ENCODE measurements at regions not wholly inside any gene's neighbourhood (a gene's known extent, or its start where the extent isn't known, plus 50 kb on each side); places are given as distances from the start of the nearest gene placed in this dataset.
"Not testable (repeated sequence)": the region's sequence is repeated elsewhere in the genome, so short reads cannot be mapped to it uniquely, and the experiment has no call there.

GRCh38 chr13:50466456-50466855 lies 377.0 kb downstream of the DLEU7 start:
- DNase-seq (ENCODE audit: extremely low spot score in 2 of 2): no peak
- no peaks in the 10 kb centered on the region for H3K27me3 ChIP-seq
- H3K9me3 ChIP-seq: no peaks in the 10 kb centered on the region
- peaks cover 6% of the 10 kb centered on the region for H3K4me1 ChIP-seq
- no peak overlapping the region for H3K27ac ChIP-seq
- TF ChIP-seq POLR2AphosphoS5 (IDR thresholded peaks at IDR 0.05; ENCODE audit: insufficient read depth in 1 of 2, low read depth in 1 of 2): no peak
- H3K36me3 ChIP-seq: no peaks in the 10 kb centered on the region
- H3K4me3 ChIP-seq: no peak overlapping the region
- intact Hi-C loops (cut with DNase I): no loop called here

DNA sequence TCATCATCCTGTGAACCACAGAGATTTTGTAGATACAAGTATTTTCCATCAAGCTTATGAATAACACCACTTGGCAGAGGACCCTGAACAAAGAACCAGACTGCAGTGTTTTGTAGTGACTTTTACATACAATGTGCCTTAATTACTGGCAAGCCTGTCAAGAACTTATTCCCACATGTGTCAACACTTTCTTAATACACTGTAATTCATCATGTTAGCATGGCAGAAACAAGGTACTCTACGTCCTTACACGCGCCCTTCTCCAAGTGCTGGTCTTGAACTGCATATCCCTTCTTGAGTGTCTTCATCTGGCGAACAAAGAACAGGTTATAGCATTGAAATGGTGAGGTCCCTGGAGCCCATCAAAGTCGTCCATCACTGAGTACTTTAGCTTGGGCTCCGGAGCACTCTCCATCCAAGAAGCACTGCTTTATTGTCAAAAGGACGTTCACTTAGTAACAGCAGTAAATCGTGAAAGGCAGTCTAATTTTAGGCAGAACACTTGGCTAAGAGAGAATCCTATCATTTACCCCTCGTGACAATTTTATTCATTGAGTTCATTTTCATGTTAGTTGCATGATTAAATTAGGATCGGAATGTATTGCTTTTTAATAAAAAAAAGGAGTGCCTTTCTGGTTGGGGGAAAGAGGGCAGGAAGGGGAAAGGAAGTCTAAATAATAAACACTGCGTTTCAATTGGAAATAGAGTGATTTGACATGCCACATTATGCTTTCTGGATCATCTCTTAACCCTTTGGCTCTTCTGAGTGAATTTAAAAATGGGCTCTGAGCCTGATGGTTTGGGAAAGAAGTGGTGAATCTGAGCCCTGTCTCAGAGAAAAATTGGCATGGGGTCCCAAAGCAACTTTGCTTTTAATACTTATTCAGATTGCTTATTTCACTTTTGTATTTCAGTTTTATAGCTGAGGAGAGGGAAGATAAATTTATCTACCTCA lies 376.1 kb downstream of the DLEU7 start:
- Histone ChIP-seq H3K36me3 (no peaks in the 10 kb centered on the region), H3K9me3 (no peaks in the 10 kb centered on the region), H3K4me1 (peaks cover 6% of the 10 kb centered on the region), H3K4me3 (no peak overlapping the region), H3K27me3 (no peaks in the 10 kb centered on the region), H3K27ac (no peak overlapping the region)
- TF ChIP-seq CTCF (IDR thresholded peaks at IDR 0.05) (no peak), POLR2AphosphoS5 (IDR thresholded peaks at IDR 0.05; ENCODE audit: insufficient read depth in 1 of 2, low read depth in 1 of 2) (no peak), POLR2A (IDR thresholded peaks at IDR 0.05) (no peak)
- no peak for DNase-seq (ENCODE audit: extremely low spot score in 2 of 2)
- intact Hi-C loops (cut with DNase I): no loop called here

DNA sequence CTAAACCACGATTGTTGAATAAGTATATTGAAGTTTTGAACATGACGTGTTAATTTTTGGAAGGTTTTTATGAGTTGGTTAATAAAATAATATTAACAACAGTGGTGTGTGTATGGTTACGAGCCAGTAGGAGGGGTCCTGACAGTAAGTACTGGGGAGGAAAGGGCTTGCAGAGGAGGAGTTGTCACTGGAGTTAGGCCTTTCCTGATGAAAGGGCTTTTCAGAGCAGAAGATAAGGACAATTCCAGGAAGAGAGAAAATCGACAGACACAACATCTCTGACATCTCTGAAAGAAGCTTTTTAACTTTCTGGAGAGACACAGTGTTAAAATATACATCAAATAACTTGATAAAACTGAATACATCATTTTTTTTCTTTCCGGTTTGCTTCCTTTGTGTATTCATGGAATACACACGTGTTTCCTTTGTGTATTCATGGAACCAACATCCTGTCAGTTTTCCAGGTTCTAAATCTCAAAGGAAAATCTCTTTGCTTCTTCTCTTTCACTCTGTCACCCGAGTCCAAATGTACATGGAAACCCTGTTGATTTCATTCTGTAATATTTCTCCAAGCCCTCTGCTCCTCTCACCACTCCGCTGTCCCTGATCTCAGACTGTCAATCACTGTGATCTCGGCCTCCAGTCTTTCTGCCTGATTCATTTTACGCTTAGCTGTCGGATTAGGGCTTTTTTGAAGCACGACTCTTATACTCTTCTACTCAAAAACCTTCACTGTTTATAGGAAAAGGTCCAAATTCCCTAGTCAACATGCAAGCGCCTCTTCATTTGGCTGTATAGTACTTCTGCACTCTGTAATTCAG lies 374.4 kb downstream of the DLEU7 start:
- Histone ChIP-seq H3K4me1 (peaks cover 6% of the 10 kb centered on the region), H3K4me3 (no peak overlapping the region), H3K9me3 (no peaks in the 10 kb centered on the region), H3K27ac (no peak overlapping the region), H3K27me3 (no peaks in the 10 kb centered on the region), H3K36me3 (no peaks in the 10 kb centered on the region)
- DNase-seq (ENCODE audit: extremely low spot score in 2 of 2): no peak
- no peak for TF ChIP-seq POLR2A (IDR thresholded peaks at IDR 0.05)
- TF ChIP-seq CTCF (IDR thresholded peaks at IDR 0.05): no peak
- TF ChIP-seq POLR2AphosphoS5 (IDR thresholded peaks at IDR 0.05; ENCODE audit: insufficient read depth in 1 of 2, low read depth in 1 of 2): no peak
- intact Hi-C loops (cut with DNase I): no loop called here

DNA sequence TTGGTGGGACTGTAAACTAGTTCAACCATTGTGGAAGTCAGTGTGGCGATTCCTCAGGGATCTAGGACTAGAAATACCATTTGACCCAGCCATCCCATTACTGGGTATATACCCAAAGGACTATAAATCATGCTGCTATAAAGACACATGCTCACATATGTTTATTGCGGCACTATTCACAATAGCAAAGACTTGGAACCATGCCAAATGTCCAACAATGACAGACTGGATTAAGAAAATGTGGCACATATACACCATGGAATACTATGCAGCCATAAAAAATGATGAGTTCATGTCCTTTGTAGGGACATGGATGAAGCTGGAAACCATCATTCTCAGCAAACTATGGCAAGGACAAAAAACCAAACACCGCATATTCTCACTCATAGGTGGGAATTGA lies 370.4 kb downstream of the DLEU7 start:
- H3K4me3 ChIP-seq; H3K36me3 ChIP-seq; intact Hi-C loops (cut with DNase I); H3K27me3 ChIP-seq; DNase-seq (ENCODE audit: extremely low spot score in 2 of 2); H3K27ac ChIP-seq; H3K4me1 ChIP-seq; H3K9me3 ChIP-seq: not testable (repeated sequence)

- intact Hi-C loops (cut with DNase I): no loop called here
- H3K27me3 ChIP-seq: no peaks in the 10 kb centered on the region
- no peaks in the 10 kb centered on the region for H3K9me3 ChIP-seq
- no peaks in the 10 kb centered on the region for H3K4me1 ChIP-seq
- H3K36me3 ChIP-seq: no peaks in the 10 kb centered on the region
- no peak for DNase-seq (ENCODE audit: extremely low spot score in 2 of 2)
- H3K27ac ChIP-seq: no peak overlapping the region
- no peak for TF ChIP-seq POLR2AphosphoS5 (IDR thresholded peaks at IDR 0.05; ENCODE audit: insufficient read depth in 1 of 2, low read depth in 1 of 2)
- no peak for TF ChIP-seq CTCF (IDR thresholded peaks at IDR 0.05)
- TF ChIP-seq POLR2A (IDR thresholded peaks at IDR 0.05): no peak
- H3K4me3 ChIP-seq: no peak overlapping the region
Observed at GRCh38 chr13:50474088-50474662, 369.3 kb downstream of the DLEU7 start.

Measured in vagina (tissue), 2 donors.